ENCODE measurements at regions not wholly inside any gene's neighbourhood (a gene's known extent, or its start where the extent isn't known, plus 50 kb on each side); places are given as distances from the start of the nearest gene placed in this dataset.

DNA sequence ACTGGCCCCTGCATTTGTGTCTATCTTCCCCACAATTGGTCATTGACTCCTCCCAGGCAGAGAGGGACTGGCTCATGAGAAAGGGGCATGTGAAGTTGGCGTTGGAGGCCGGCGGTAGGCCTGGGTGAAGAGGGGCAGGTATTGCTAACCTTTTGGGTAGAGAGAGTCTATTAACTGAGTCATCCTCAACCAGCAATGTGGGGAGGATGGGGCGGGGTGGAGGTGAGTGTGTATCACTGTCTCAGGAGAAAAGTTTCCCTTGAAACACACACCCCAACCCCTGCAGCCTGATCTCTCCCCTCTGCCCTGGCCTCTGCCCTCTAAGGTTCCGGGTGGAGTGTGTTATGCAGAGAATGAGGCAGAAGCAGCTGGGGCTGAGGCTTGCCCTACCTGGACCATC, 60.1 kb upstream of the PHF21B start:
- 85 to 88% methylated on average over 5 of the region's 5 CpGs for WGBS, 2 experiments (ENCODE audit: low coverage in 1 of 2, low lambda C conversion rate in 2 of 2, missing lambda C conversion rate in 2 of 2)
- Histone ChIP-seq H3K27ac (no peak overlapping the region), H2AFZ (no peak overlapping the region), H4K20me1 (ENCODE audit: insufficient read depth) (no peaks in the 10 kb centered on the region), H3K4me2 (ENCODE audit: unreplicated experiment) (no peak overlapping the region), H3K79me2 (ENCODE audit: insufficient read depth) (no peaks in the 10 kb centered on the region), H3F3A (ENCODE audit: insufficient read depth) (peaks cover 9% of the 10 kb centered on the region), H3K36me3 (ENCODE audit: low read depth) (no peaks in the 10 kb centered on the region), H3K27me3 (replicated peaks; ENCODE audit: insufficient read depth) (no peaks in the 10 kb centered on the region; the same call in 1 of the 2 replicates), H3K9ac (no peak overlapping the region), H3K9me3 (ENCODE audit: low read depth) (no peaks in the 10 kb centered on the region), H3K4me3 (no peak overlapping the region), H3K4me1 (ENCODE audit: insufficient read depth) (peaks cover 13% of the 10 kb centered on the region), H3K9me2 (ENCODE audit: insufficient read depth) (no peaks in the 10 kb centered on the region)
- in situ Hi-C loops (cut with MboI) = no loop called here
- no peak for TF ChIP-seq EZH2 (IDR thresholded peaks at IDR 0.05; ENCODE audit: insufficient read depth, poor library complexity, severe bottlenecking)
- TF ChIP-seq EZH2phosphoT487 (IDR thresholded peaks at IDR 0.05; ENCODE audit: insufficient read depth, low read depth) = no peak
- no peak for DNase-seq

DNA sequence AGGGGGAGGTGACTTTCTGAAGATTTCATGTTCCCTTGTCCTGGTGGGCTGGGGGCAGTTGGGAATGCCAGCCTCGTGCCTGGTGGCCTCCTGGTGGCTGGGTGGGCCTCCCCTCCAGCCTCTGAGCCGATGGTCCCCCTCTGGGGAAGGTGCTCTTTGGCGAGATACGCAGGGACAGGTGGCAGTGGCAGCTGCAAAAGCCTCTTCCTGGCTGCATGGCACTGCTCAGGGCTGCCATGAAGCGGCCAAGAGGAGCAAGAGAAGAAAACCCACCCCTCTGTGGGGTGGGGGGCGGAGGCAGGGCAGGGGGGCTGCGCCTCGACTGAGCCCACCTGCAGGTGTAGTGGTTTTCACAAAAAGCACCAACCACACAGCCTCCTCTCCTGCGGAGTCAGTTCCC, 61.8 kb upstream of the PHF21B start:
- Histone ChIP-seq H3K9me3 (ENCODE audit: low read depth) (no peaks in the 10 kb centered on the region), H3K36me3 (ENCODE audit: low read depth) (no peaks in the 10 kb centered on the region), H3K4me1 (ENCODE audit: insufficient read depth) (peaks cover 7% of the 10 kb centered on the region; the same call in 1 of the 2 replicates), H3K9me2 (ENCODE audit: insufficient read depth) (no peaks in the 10 kb centered on the region), H3K9ac (no peak overlapping the region), H4K20me1 (ENCODE audit: insufficient read depth) (no peaks in the 10 kb centered on the region), H3K4me2 (ENCODE audit: unreplicated experiment) (peak overlapping the region; percentile 5), H3K79me2 (ENCODE audit: insufficient read depth) (no peaks in the 10 kb centered on the region), H3K27me3 (replicated peaks; ENCODE audit: insufficient read depth) (no peaks in the 10 kb centered on the region; the same call in none of the 2 replicates), H3K27ac (no peak overlapping the region), H3F3A (ENCODE audit: insufficient read depth) (peaks cover 4% of the 10 kb centered on the region; the same call in 1 of the 2 replicates), H2AFZ (no peak overlapping the region), H3K4me3 (no peak overlapping the region)
- in situ Hi-C loops (cut with MboI) = no loop called here
- WGBS, 2 experiments (ENCODE audit: low coverage in 1 of 2, low lambda C conversion rate in 2 of 2, missing lambda C conversion rate in 2 of 2) = 46 to 78% methylated on average over 5 to 9 of the region's 9 CpGs
- TF ChIP-seq EZH2phosphoT487 (IDR thresholded peaks at IDR 0.05; ENCODE audit: insufficient read depth, low read depth) = no peak
- TF ChIP-seq EZH2 (IDR thresholded peaks at IDR 0.05; ENCODE audit: insufficient read depth, poor library complexity, severe bottlenecking) = no peak
- no peak for DNase-seq

DNA sequence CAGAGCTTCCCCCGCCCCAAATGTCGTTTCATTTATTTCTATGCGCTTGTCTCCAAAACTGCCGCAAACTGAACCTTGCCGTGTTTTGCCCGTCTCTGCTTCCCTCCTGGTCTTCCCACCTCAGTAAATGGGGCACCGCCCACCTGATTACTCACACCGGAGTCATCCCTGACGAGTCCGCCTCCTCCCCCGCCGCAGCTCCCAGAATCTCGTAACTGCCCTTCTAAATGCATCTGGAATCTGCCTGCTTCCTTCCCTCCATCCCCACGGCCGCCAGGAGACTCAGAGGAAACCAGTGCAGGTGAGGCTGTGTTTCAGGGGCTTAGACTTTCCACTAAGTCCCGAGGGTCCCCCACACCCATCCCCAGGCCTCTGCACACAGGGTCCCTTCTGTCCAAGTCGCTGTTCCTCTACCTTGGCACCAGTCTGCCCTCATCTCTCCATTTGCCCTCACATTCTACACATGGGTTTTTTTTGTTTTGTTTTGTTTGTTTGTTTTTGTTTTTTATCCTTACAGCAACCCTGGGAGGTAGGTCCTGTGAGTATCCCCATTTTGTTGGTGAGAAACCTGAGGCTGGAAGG, 62.6 kb upstream of the PHF21B start:
- Histone ChIP-seq H3K27ac (no peak overlapping the region), H3K9ac (no peak overlapping the region), H3K4me2 (ENCODE audit: unreplicated experiment) (peak overlapping the region; percentile 34), H3K36me3 (ENCODE audit: low read depth) (no peaks in the 10 kb centered on the region), H3F3A (ENCODE audit: insufficient read depth) (peaks cover 4% of the 10 kb centered on the region; the same call in 1 of the 2 replicates), H2AFZ (no peak overlapping the region), H3K4me1 (ENCODE audit: insufficient read depth) (peaks cover 7% of the 10 kb centered on the region; the same call in 1 of the 2 replicates), H4K20me1 (ENCODE audit: insufficient read depth) (no peaks in the 10 kb centered on the region), H3K9me2 (ENCODE audit: insufficient read depth) (no peaks in the 10 kb centered on the region), H3K9me3 (ENCODE audit: low read depth) (no peaks in the 10 kb centered on the region), H3K27me3 (replicated peaks; ENCODE audit: insufficient read depth) (peaks cover 1% of the 10 kb centered on the region), H3K79me2 (ENCODE audit: insufficient read depth) (no peaks in the 10 kb centered on the region), H3K4me3 (peak overlapping the region; percentile 10; the same call in 1 of the 2 replicates)
- WGBS, 2 experiments (ENCODE audit: low coverage in 1 of 2, low lambda C conversion rate in 2 of 2, missing lambda C conversion rate in 2 of 2) = 17% methylated on average over 17 of the region's 17 CpGs
- DNase-seq = peak; percentile 93
- in situ Hi-C loops (cut with MboI) = no loop called here
- no peak for TF ChIP-seq EZH2 (IDR thresholded peaks at IDR 0.05; ENCODE audit: insufficient read depth, poor library complexity, severe bottlenecking)
- TF ChIP-seq EZH2phosphoT487 (IDR thresholded peaks at IDR 0.05; ENCODE audit: insufficient read depth, low read depth) = no peak

DNA sequence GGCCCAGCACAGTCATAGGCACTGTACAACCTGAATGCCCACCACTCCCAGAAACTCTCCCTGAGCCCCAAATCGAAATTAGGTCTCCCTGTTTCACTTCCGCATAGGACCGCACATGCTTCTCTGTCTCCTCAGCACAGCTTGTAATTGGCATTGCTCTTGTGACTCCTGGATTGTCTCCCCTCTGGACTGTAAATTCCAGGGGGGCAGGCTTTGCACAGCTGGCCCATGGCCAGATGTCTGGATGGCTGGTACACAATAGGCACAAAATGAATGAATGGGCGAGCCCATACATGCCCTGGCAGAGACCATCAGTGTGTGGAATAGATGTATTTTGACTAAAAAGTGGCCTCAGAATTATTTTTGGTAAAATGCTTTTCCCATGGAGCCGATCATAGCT, 63.3 kb upstream of the PHF21B start:
- no peaks in the 10 kb centered on the region for H3K9me2 ChIP-seq (ENCODE audit: insufficient read depth)
- no peaks in the 10 kb centered on the region for H4K20me1 ChIP-seq (ENCODE audit: insufficient read depth)
- in situ Hi-C loops (cut with MboI) = no loop called here
- H3K4me3 ChIP-seq = no peak overlapping the region
- peaks cover 8% of the 10 kb centered on the region for H3K27me3 ChIP-seq (replicated peaks; ENCODE audit: insufficient read depth)
- H3K4me1 ChIP-seq (ENCODE audit: insufficient read depth) = peaks cover 7% of the 10 kb centered on the region; the same call in 1 of the 2 replicates
- no peak overlapping the region for H3K9ac ChIP-seq
- no peak overlapping the region for H2AFZ ChIP-seq
- H3F3A ChIP-seq (ENCODE audit: insufficient read depth) = no peaks in the 10 kb centered on the region; the same call in 1 of the 2 replicates
- H3K36me3 ChIP-seq (ENCODE audit: low read depth) = no peaks in the 10 kb centered on the region
- no peak overlapping the region for H3K4me2 ChIP-seq (ENCODE audit: unreplicated experiment)
- H3K9me3 ChIP-seq (ENCODE audit: low read depth) = no peaks in the 10 kb centered on the region
- WGBS, 2 experiments (ENCODE audit: low coverage in 1 of 2, low lambda C conversion rate in 2 of 2, missing lambda C conversion rate in 2 of 2) = 85 to 87% methylated on average over 5 of the region's 5 CpGs
- no peak for DNase-seq
- TF ChIP-seq EZH2 (IDR thresholded peaks at IDR 0.05; ENCODE audit: insufficient read depth, poor library complexity, severe bottlenecking) = no peak
- TF ChIP-seq EZH2phosphoT487 (IDR thresholded peaks at IDR 0.05; ENCODE audit: insufficient read depth, low read depth) = no peak
- no peaks in the 10 kb centered on the region for H3K79me2 ChIP-seq (ENCODE audit: insufficient read depth)
- H3K27ac ChIP-seq = no peak overlapping the region

Measured in GM23248 (cell line).